Activated naive CD8-positive, alpha-beta T cell treated with anti-CD3 and anti-CD28 coated beads for 36 hours (primary cell): ENCODE measurements at regions not wholly inside any gene's neighbourhood (a gene's known extent, or its start where the extent isn't known, plus 50 kb on each side); places are given as distances from the start of the nearest gene placed in this dataset.
"Not testable (repeated sequence)": the region's sequence is repeated elsewhere in the genome, so short reads cannot be mapped to it uniquely, and the experiment has no call there.

Source experiments
- DNase-seq: peaks from one replicate; pipeline ENCODE4 v3.0.0; 2021
- H3K27ac Mint-ChIP-seq: one replicate; pipeline ENCODE4 v1.8.0; 2022; ENCODE audit warnings: mild to moderate bottlenecking, moderate library complexity, mixed read lengths
- H3K27me3 Mint-ChIP-seq: one replicate; pipeline ENCODE4 v1.8.0; 2022; ENCODE audit warnings: mild to moderate bottlenecking, mixed read lengths
- H3K36me3 Mint-ChIP-seq: one replicate; pipeline ENCODE4 v1.8.0; 2021; ENCODE audit warnings: mild to moderate bottlenecking, mixed read lengths
- H3K4me1 Mint-ChIP-seq: one replicate; pipeline ENCODE4 v1.8.0; 2021; ENCODE audit warnings: mixed read lengths
- H3K4me3 Mint-ChIP-seq: one replicate; pipeline ENCODE4 v1.8.0; 2022; ENCODE audit warnings: mild to moderate bottlenecking, moderate library complexity, mixed read lengths
- H3K9me3 Mint-ChIP-seq: one replicate; pipeline ENCODE4 v1.8.0; 2022; ENCODE audit warnings: mixed read lengths

DNA sequence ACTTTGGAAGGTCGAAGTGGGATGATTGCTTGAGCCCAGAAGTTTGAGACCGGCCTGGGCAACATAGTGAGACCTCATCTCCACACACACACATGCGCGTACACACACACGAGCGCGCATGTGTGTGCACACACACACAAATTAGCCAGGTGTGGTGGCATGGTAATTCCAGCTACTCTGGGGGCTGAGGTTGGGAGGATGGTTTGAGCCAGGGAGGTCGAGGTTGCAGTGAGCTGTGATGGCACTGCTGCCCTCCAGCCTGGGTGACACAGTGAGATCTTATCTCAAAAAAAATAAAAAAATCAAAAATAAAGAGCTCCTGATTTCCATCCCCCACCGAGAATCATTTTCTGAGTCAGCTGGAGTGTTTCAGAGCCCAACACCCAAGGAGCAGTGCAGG is 261.5 kb upstream of the PLGLB2 start:
- not testable (repeated sequence) for H3K27me3 Mint-ChIP-seq, H3K9me3 Mint-ChIP-seq
- H3K4me3 Mint-ChIP-seq: peak overlapping the region; percentile 34
- H3K36me3 Mint-ChIP-seq: peaks cover 18% of the 10 kb centered on the region
- H3K4me1 Mint-ChIP-seq: peaks cover 18% of the 10 kb centered on the region
- H3K27ac Mint-ChIP-seq: peak overlapping the region; percentile 90
- peak; percentile 15 for DNase-seq

DNA sequence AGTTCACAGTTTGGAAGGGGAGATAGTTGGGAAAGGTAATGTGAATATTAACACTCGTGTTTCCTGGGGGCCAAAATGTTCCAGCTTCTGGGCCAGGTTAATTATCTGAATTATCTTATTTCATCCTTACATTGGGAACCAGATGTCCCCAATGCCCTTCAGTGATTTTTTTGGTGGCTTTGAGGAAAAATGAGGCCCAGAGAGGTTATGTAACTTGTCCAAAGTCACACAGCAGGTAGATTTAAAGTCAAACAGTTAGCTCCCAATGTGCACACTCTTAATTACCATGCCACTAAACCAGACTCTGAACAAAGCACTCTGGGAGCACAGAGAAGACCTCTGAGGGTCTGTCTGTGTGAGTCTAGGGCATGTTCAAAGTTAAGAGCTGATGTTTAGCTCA is 259.9 kb upstream of the PLGLB2 start:
- not testable (repeated sequence) for H3K4me3 Mint-ChIP-seq, DNase-seq, H3K9me3 Mint-ChIP-seq, H3K27me3 Mint-ChIP-seq, H3K27ac Mint-ChIP-seq
- Mint-ChIP-seq H3K36me3 (peaks cover 14% of the 10 kb centered on the region), H3K4me1 (peaks cover 13% of the 10 kb centered on the region)

DNA sequence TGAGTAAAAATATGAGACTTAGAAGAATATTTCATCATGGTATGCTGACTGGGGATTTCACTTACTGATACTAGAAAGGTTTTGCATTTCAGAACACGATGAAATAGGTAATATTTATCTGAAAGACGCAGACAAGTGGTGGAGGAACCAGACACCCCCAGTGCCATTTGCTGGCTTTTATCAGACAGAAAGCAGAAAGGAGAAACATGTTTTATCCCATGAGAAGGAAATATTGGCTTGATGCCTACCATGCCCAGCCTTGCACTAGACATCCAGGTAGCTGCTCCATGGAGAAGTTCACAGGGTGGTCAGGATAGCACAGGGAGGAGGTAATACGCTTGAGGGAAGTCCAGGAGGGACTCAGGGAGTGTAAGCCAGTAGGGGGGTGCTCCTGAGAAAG is 258.9 kb upstream of the PLGLB2 start:
- H3K27ac Mint-ChIP-seq, H3K4me3 Mint-ChIP-seq, H3K27me3 Mint-ChIP-seq, DNase-seq, H3K9me3 Mint-ChIP-seq: not testable (repeated sequence)
- peaks cover 12% of the 10 kb centered on the region for H3K36me3 Mint-ChIP-seq
- H3K4me1 Mint-ChIP-seq: peaks cover 10% of the 10 kb centered on the region

DNA sequence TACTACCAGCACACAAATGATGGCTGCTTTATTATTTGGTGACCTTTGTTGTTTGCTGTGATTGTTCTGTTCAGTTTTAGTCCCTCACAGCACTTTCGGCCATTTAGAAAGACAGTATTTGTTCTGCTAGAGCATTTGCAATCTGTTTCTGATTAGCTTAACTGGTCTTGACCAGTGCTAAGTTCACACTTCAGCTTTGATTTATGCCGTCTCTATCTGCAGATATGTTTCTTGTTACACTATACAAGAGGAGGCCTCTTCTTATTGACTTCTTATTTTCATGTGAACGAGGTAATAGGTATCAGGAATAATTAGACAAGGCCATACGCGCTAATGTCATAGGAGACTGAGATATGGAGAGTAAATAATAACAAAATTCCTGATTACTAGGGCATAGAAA is 253.0 kb upstream of the PLGLB2 start:
- not testable (repeated sequence) for H3K4me3 Mint-ChIP-seq, H3K27ac Mint-ChIP-seq, H3K4me1 Mint-ChIP-seq, DNase-seq, H3K9me3 Mint-ChIP-seq, H3K36me3 Mint-ChIP-seq, H3K27me3 Mint-ChIP-seq

DNA sequence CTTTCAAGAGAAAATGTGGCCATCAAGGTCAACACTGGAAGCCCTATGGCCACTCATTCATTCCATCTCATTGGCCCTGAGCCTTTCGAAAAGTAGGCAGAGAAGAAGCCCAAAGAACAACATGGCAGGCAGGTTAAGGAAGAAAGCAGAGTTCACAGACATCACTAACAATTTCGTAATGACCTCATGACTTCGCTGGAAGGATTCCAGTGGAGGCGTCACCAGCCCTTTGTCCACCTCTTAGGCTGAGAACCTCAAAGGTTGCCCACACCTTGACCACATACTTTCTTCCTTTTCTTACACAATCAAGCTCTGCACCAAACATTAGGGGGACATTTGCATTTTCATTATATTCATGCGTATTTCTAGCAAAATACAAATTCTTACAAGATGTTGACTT is 252.4 kb upstream of the PLGLB2 start:
- H3K36me3 Mint-ChIP-seq, H3K4me1 Mint-ChIP-seq, H3K4me3 Mint-ChIP-seq, DNase-seq, H3K9me3 Mint-ChIP-seq, H3K27me3 Mint-ChIP-seq: not testable (repeated sequence)
- peak overlapping the region; percentile 58 for H3K27ac Mint-ChIP-seq

DNA sequence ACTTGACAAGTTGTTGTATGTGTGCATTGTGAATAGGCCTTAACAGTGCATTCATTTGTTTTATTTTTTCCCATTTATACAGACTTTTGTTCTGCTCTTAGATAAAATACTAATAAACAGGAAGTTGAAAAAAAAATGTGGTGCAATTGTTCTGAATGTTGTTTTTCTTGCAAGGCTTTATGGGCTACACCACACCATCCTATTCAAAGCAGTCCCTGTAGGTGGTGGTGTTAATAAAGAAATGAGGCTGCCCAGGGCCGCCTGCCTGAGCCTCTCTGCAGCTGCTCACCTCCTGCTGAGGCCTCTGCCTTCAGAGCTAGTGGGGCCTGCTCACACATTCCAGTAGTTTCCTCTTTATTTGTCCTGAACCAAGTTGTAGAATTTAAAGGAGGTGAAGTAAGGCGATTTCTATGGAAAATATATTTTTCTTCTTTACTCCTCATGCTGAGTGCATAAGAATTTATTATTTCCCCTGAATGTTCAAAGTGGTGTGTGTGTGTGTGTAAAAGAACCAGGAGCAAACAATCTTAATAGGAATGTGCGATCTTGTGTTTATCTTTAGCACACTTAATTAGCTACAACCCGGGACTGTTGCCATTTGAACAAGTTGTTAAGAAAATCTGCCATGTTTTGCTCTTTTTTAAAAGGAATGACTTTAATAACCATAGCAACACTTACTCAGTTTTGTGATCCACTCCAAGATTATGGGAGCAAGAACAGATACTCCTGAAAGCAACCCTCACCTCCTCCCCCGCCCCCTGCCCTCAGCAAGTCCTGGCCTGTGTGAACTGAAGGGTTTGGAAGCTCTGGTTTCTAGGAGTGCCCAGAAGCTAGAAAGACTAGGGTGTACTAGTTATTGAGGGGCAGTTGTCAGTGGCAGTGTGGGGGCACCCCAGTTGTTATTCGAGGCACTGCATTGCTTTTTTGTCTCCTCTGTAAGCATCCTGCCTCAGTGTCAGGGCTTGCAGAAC is 251.6 kb upstream of the PLGLB2 start:
- not testable (repeated sequence) for H3K27me3 Mint-ChIP-seq, H3K9me3 Mint-ChIP-seq, H3K36me3 Mint-ChIP-seq, H3K27ac Mint-ChIP-seq, H3K4me3 Mint-ChIP-seq, DNase-seq, H3K4me1 Mint-ChIP-seq

DNA sequence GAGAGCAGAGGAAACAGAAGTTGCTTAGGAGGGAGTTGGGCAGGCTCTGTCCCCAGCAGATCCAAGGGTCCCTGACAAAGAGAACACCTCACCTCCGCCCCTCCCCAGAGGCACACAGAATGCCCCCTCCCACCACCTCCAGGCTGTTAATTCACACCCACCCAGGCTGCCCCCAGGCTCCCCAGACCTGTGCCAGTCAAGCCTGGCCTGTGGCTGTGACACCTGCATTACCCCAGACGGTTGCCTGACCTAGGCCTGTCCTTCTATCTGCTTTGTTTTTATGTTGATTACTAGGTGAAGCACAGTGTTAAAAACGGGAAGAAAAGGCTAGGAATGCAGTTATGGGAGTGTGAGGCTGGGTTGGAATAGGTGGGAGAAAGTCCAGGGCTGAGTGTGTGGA is 250.8 kb upstream of the PLGLB2 start:
- H3K9me3 Mint-ChIP-seq: not testable (repeated sequence)

DNA sequence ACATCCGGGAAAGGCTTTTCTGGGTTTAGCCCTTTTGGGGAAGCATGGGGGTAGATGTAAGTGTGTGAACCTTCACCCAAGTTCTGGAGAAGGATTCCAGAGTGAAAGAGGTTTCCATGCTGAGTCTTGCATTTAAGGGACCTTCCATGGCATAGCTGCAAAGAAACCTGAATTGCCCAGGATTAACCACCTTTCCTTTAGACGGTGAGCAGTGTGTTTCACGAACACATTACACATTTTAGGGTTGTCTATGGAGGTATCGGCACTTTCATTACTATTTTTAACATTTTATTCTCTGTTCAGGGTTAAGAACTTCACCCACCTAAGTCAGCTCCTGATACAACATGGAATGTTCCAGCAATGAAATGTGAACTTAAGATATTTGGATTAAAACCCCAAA is 250.2 kb upstream of the PLGLB2 start:
- not testable (repeated sequence) for H3K27me3 Mint-ChIP-seq, H3K4me1 Mint-ChIP-seq, DNase-seq, H3K9me3 Mint-ChIP-seq, H3K27ac Mint-ChIP-seq, H3K4me3 Mint-ChIP-seq, H3K36me3 Mint-ChIP-seq

More for the DNA sequence above, 250.8 kb upstream of the PLGLB2 start:
- not testable (repeated sequence) for H3K27ac Mint-ChIP-seq, DNase-seq, H3K4me3 Mint-ChIP-seq, H3K4me1 Mint-ChIP-seq, H3K27me3 Mint-ChIP-seq, H3K36me3 Mint-ChIP-seq

DNA sequence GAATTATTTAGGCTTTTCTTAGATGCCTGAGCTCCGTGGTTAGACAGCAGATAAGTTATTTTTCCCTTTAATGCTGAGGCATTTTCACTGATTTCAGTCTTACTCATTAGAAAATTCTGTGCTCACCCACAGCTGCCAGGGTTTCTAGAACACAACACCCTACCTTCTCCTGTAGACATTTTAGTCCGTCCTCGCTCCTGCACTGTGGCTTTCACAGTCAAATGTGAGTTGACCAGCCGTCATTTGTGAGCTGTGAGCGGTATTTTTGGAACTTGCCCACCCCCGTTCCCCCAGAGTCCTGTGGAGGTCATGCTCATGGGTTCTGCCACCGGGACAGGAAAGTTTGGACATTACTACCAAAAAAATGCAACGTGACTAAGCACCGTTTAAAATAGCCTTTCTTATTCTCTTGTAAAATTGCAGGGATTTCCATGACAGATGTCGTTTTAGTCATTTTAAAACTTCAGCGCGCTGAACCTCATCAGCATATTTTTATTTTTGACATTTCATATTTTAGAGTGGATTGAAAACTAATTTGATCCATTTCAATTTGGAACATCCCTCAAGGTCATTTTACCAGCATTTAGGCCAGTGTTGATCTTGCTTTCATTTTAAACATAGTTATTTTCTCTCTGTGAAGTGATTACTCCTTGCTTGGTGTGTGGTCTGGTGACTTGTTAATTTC is 249.6 kb upstream of the PLGLB2 start:
- DNase-seq, H3K36me3 Mint-ChIP-seq, H3K4me3 Mint-ChIP-seq, H3K4me1 Mint-ChIP-seq, H3K27me3 Mint-ChIP-seq, H3K9me3 Mint-ChIP-seq: not testable (repeated sequence)
- H3K27ac Mint-ChIP-seq: peak overlapping the region; percentile 66

DNA sequence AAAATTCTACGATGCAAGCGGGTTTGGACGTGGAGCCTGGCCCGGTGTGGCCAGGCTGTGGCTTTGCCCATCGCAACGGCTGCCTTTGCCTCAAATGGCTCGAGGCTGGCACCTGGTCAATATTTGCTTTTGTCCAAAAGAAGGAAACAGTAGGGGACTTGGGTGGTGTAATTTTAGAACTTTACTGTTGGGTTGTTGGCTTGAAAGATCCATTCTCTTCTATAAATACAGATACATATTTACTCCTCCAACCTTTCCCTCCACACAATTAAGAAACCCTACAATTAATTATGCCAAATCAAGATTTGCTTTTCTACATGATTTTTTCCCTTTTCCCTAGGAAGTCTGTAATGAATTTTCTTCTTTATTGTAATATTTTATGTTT is 249.0 kb upstream of the PLGLB2 start:
- not testable (repeated sequence) for H3K4me3 Mint-ChIP-seq, DNase-seq, H3K9me3 Mint-ChIP-seq, H3K27me3 Mint-ChIP-seq, H3K27ac Mint-ChIP-seq, H3K4me1 Mint-ChIP-seq, H3K36me3 Mint-ChIP-seq

DNA sequence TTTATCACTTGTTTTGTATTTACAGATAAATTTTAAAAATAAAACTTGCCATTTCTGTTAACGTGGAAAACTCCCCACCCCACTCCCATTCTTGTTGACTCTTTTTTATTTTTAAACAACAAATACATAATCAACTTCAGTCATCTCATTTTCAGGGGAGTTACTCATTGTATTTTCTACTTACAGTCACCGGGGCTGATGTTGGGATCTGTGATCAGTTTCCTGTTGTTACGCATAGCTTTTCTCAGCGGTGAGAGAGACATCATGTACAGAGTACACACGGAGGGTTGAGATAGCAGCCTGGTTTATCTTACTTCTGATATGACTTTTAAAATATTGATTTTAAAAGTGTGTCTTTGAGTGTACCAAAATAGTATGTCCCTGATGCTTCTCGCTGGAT is 248.0 kb upstream of the PLGLB2 start:
- H3K9me3 Mint-ChIP-seq, H3K36me3 Mint-ChIP-seq, H3K4me1 Mint-ChIP-seq, H3K27me3 Mint-ChIP-seq, DNase-seq: not testable (repeated sequence)
- Mint-ChIP-seq H3K27ac (peak overlapping the region; percentile 75), H3K4me3 (peak overlapping the region; percentile 20)

DNA sequence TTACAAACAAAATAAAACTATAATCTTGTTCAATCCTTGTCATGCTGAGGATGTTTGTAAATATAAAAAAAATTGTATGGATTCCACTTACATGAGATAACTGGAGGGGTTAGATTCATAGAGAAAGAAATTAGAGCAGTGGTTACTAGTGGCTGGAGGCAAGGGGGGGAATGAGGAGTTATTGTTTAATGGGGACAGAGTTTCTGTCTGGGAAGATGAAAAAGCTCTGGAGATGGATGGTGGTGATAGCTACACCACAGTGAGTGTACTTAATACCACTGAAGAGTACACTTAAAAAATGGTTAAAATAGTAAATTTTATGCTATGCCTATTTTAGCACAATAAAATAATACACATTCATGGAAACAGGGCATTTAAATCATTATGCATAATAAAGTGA is 247.5 kb upstream of the PLGLB2 start:
- H3K9me3 Mint-ChIP-seq, H3K4me3 Mint-ChIP-seq, H3K36me3 Mint-ChIP-seq, H3K27me3 Mint-ChIP-seq, H3K4me1 Mint-ChIP-seq, DNase-seq: not testable (repeated sequence)
- H3K27ac Mint-ChIP-seq: peak overlapping the region; percentile 54

DNA sequence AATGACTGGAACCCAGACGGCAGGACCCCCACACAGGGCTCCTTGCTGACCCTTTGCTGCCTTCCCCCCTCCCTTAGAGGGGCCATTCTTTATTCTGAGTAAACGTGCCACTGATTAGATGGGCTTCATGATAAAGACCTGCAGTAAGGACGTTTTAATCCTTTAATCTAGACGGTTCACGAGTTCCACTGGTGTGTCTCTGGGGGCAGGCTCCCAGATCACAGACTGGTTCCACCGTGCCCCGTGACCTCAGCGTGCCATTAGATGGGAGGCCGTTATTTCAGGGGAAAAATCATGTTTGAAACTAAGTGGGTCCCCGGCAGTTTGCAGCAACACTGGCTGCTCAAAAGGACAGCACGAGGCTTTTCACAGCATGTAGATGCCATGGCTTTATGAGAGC is 246.9 kb upstream of the PLGLB2 start:
- H3K4me3 Mint-ChIP-seq, DNase-seq, H3K27me3 Mint-ChIP-seq, H3K27ac Mint-ChIP-seq, H3K9me3 Mint-ChIP-seq, H3K4me1 Mint-ChIP-seq, H3K36me3 Mint-ChIP-seq: not testable (repeated sequence)

DNA sequence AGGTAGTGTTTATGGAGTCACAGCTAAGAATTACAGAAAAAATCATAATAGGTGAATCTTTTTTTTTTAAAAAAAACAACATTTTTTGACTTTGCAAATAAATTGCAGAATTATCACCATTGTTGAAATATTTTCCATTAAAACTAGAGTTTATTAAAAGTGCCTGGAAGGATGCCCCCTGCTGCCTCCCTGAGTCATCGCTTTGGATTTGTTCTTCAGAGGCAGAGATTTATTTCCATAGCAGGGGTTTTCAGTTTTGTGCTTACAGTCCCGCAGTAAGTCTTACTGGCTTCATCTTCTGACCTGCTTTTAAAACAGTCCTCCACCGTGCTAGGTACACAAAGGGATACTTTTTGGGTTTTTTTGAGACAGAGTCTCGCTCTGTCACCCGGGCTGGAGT is 244.9 kb upstream of the PLGLB2 start:
- not testable (repeated sequence) for H3K27me3 Mint-ChIP-seq, DNase-seq, H3K27ac Mint-ChIP-seq, H3K36me3 Mint-ChIP-seq, H3K4me1 Mint-ChIP-seq, H3K4me3 Mint-ChIP-seq, H3K9me3 Mint-ChIP-seq

DNA sequence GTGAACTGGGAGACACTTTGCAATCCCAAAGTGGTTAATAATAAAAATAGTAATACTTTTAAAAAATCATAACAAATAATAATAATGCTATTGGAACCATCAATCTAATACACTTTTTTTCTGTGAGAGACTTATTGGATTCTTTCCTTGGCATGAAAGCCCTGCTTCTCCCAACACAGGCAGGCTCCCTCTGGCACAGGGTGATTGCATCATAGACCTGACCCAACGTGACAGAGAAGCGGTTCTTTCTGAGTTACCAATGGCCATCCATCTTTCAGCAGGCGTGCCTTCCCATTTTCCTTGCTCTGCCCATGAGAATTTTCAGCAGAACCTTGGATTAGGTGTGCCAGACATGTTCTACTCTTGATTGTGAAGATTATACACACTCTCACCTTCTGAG is 242.6 kb upstream of the PLGLB2 start:
- not testable (repeated sequence) for H3K4me3 Mint-ChIP-seq, H3K27me3 Mint-ChIP-seq, DNase-seq, H3K9me3 Mint-ChIP-seq, H3K36me3 Mint-ChIP-seq, H3K27ac Mint-ChIP-seq
- H3K4me1 Mint-ChIP-seq: peaks cover 11% of the 10 kb centered on the region

DNA sequence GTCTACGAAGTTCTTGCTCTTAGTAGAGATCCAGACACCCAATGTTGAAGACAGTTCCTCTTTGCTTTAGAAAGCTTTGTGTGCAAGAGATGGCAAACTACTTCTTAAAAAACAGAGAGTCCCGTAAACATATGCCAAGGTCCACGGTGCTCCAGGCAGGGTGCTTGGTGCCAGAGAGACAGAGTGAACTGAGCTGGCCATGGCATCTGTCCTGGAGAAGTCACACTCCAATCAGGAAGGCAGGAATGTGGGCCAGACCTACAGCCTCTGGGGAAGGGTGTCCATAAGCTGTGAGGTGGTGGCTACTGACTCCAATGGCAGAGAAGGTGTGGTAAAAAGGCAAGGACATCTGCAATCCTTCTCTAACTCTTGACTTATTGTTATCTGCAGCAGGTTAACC is 242.0 kb upstream of the PLGLB2 start:
- H3K27ac Mint-ChIP-seq, H3K9me3 Mint-ChIP-seq, H3K36me3 Mint-ChIP-seq, H3K4me3 Mint-ChIP-seq, H3K27me3 Mint-ChIP-seq, DNase-seq: not testable (repeated sequence)
- peaks cover 10% of the 10 kb centered on the region for H3K4me1 Mint-ChIP-seq
